ENCODE measurements at regions not wholly inside any gene's neighbourhood (a gene's known extent, or its start where the extent isn't known, plus 50 kb on each side); places are given as distances from the start of the nearest gene placed in this dataset.

- TF ChIP-seq CTCF (IDR thresholded peaks at IDR 0.05; ENCODE audit: low read depth, low read length) (no peak), MAX (IDR thresholded peaks at IDR 0.05; ENCODE audit: low read depth, low read length) (no peak), POLR2A (IDR thresholded peaks at IDR 0.05; ENCODE audit: extremely low read depth, insufficient read length) (no peak)
These were observed 146.8 kb downstream of the PIK3R1 start for GRCh38 chr5:68362331-68362730.
